Gastroesophageal sphincter (tissue), 3 donors: ENCODE measurements at regions not wholly inside any gene's neighbourhood (a gene's known extent, or its start where the extent isn't known, plus 50 kb on each side); places are given as distances from the start of the nearest gene placed in this dataset.

Source experiments
- CTCF ChIP-seq, 4 experiments: fragments of 200-600 bp in 2 of 4; fragments of 450-650 bp in 2 of 4; sonication (generic) in 1 of 4; IDR thresholded peaks; one replicate each; pipeline ENCODE4 v1.5.1; 2017 to 2019; ENCODE audit warnings: antibody characterized with exemption in 4 of 4, mild to moderate bottlenecking in 2 of 4, moderate library complexity in 2 of 4
- EP300 ChIP-seq: sonication (generic); formaldehyde crosslinking; IDR thresholded peaks from one replicate; pipeline ENCODE4 v1.6.1; 2017; ENCODE audit warnings: antibody characterized with exemption, mild to moderate bottlenecking
- POLR2A ChIP-seq, 2 donors: fragments of 450-650 bp; IDR thresholded peaks; one replicate each; pipeline ENCODE4 v1.6.1; 2017; ENCODE audit warnings: antibody characterized with exemption in 2 of 2, mild to moderate bottlenecking in 2 of 2, moderate library complexity in 1 of 2
- POLR2AphosphoS5 ChIP-seq: sonication (generic); formaldehyde crosslinking; IDR thresholded peaks from one replicate; pipeline ENCODE4 v1.6.1; 2017; ENCODE audit warnings: antibody characterized with exemption

DNA sequence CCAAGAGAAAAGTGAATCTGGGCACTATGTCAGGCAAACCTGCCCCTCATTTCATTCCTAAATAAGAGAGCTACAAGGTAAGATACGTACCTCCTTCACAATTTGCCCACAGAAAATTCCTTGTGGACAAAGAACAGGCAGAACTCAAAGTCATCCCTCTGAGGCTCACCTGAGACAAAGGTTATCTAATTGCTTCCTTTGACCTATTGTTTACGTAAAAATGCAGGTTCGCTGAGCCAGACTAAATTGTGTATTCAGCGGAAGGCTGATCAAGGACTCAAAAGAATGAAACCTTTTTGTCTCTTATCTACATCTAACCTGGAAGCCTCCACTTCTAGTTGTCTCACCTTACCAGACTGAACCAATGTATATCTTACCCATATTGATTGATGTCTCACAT, 213.3 kb downstream of the POSTN start:
- TF ChIP-seq CTCF (IDR thresholded peaks at IDR 0.05) (no peak), EP300 (no peak), POLR2A (IDR thresholded peaks at IDR 0.05) (no peak), POLR2AphosphoS5 (no peak)
